ENCODE measurements at regions not wholly inside any gene's neighbourhood (a gene's known extent, or its start where the extent isn't known, plus 50 kb on each side); places are given as distances from the start of the nearest gene placed in this dataset.
A peak's percentile ranks its signal among the peaks of the same experiment; 100 is the strongest.

DNA sequence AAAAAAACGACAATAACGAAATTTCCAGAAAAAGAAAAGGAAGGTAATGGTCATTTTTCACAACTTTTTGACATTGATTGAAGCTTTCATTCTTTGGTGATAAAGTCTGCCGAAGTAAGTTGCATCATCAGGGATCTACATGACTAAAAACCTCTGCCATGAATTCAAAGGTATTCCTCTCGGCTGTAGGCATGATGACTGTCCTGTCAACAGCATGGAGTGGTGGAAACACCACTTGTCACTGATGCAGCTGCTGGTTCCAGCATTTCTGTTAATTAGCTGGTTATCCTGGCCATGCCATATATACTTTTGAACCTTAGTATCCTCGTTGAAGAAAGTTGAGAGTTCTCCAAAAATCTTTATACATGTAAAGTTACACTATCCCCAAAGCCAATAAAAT, 859.0 kb upstream of the ARPP21 start (continued):
- TF ChIP-seq, protein P1, sequence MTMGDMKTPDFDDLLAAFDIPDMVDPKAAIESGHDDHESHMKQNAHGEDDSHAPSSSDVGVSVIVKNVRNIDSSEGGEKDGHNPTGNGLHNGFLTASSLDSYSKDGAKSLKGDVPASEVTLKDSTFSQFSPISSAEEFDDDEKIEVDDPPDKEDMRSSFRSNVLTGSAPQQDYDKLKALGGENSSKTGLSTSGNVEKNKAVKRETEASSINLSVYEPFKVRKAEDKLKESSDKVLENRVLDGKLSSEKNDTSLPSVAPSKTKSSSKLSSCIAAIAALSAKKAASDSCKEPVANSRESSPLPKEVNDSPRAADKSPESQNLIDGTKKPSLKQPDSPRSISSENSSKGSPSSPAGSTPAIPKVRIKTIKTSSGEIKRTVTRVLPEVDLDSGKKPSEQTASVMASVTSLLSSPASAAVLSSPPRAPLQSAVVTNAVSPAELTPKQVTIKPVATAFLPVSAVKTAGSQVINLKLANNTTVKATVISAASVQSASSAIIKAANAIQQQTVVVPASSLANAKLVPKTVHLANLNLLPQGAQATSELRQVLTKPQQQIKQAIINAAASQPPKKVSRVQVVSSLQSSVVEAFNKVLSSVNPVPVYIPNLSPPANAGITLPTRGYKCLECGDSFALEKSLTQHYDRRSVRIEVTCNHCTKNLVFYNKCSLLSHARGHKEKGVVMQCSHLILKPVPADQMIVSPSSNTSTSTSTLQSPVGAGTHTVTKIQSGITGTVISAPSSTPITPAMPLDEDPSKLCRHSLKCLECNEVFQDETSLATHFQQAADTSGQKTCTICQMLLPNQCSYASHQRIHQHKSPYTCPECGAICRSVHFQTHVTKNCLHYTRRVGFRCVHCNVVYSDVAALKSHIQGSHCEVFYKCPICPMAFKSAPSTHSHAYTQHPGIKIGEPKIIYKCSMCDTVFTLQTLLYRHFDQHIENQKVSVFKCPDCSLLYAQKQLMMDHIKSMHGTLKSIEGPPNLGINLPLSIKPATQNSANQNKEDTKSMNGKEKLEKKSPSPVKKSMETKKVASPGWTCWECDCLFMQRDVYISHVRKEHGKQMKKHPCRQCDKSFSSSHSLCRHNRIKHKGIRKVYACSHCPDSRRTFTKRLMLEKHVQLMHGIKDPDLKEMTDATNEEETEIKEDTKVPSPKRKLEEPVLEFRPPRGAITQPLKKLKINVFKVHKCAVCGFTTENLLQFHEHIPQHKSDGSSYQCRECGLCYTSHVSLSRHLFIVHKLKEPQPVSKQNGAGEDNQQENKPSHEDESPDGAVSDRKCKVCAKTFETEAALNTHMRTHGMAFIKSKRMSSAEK (CRISPR knock-in tag; IDR thresholded peaks at IDR 0.05; ENCODE audit: borderline replicate concordance) = no peak
- TF ChIP-seq, protein P2, sequence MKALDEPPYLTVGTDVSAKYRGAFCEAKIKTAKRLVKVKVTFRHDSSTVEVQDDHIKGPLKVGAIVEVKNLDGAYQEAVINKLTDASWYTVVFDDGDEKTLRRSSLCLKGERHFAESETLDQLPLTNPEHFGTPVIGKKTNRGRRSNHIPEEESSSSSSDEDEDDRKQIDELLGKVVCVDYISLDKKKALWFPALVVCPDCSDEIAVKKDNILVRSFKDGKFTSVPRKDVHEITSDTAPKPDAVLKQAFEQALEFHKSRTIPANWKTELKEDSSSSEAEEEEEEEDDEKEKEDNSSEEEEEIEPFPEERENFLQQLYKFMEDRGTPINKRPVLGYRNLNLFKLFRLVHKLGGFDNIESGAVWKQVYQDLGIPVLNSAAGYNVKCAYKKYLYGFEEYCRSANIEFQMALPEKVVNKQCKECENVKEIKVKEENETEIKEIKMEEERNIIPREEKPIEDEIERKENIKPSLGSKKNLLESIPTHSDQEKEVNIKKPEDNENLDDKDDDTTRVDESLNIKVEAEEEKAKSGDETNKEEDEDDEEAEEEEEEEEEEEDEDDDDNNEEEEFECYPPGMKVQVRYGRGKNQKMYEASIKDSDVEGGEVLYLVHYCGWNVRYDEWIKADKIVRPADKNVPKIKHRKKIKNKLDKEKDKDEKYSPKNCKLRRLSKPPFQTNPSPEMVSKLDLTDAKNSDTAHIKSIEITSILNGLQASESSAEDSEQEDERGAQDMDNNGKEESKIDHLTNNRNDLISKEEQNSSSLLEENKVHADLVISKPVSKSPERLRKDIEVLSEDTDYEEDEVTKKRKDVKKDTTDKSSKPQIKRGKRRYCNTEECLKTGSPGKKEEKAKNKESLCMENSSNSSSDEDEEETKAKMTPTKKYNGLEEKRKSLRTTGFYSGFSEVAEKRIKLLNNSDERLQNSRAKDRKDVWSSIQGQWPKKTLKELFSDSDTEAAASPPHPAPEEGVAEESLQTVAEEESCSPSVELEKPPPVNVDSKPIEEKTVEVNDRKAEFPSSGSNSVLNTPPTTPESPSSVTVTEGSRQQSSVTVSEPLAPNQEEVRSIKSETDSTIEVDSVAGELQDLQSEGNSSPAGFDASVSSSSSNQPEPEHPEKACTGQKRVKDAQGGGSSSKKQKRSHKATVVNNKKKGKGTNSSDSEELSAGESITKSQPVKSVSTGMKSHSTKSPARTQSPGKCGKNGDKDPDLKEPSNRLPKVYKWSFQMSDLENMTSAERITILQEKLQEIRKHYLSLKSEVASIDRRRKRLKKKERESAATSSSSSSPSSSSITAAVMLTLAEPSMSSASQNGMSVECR (CRISPR knock-in tag; IDR thresholded peaks at IDR 0.05; ENCODE audit: borderline replicate concordance) = no peak
- TF ChIP-seq, protein P3, sequence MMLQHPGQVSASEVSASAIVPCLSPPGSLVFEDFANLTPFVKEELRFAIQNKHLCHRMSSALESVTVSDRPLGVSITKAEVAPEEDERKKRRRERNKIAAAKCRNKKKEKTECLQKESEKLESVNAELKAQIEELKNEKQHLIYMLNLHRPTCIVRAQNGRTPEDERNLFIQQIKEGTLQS (CRISPR knock-in tag; conservative IDR thresholded peaks at IDR 0.05) = no peak

DNA sequence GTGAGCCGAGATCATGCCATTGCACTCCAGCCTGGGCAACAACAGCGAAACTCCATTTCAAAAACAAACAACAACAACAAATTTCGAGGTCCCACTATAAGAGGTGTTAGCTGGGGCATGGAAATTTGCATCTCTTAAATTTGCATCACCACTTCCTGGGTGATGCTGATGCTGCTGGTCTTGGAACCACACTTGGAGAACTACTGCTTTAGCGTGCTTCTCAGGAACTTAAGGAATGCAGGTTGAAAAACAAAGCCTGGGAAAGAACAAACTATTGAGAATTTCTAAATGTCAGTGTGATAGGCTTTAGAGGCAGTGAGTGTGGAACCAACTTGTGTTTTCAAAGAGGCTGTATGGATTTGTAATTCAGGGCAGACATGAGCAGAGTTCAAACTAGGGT, 858.4 kb upstream of the ARPP21 start:
- no peak overlapping the region for H3K4me3 Mint-ChIP-seq
- no peak for DNase-seq (ENCODE audit: low spot score)
- TF ChIP-seq, protein P4, sequence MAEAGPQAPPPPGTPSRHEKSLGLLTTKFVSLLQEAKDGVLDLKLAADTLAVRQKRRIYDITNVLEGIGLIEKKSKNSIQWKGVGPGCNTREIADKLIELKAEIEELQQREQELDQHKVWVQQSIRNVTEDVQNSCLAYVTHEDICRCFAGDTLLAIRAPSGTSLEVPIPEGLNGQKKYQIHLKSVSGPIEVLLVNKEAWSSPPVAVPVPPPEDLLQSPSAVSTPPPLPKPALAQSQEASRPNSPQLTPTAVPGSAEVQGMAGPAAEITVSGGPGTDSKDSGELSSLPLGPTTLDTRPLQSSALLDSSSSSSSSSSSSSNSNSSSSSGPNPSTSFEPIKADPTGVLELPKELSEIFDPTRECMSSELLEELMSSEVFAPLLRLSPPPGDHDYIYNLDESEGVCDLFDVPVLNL (CRISPR knock-in tag; IDR thresholded peaks at IDR 0.05; ENCODE audit: borderline replicate concordance, low read depth) = no peak
- TF ChIP-seq, protein P5, sequence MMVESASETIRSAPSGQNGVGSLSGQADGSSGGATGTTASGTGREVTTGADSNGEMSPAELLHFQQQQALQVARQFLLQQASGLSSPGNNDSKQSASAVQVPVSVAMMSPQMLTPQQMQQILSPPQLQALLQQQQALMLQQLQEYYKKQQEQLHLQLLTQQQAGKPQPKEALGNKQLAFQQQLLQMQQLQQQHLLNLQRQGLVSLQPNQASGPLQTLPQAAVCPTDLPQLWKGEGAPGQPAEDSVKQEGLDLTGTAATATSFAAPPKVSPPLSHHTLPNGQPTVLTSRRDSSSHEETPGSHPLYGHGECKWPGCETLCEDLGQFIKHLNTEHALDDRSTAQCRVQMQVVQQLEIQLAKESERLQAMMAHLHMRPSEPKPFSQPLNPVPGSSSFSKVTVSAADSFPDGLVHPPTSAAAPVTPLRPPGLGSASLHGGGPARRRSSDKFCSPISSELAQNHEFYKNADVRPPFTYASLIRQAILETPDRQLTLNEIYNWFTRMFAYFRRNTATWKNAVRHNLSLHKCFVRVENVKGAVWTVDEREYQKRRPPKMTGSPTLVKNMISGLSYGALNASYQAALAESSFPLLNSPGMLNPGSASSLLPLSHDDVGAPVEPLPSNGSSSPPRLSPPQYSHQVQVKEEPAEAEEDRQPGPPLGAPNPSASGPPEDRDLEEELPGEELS (CRISPR knock-in tag; IDR thresholded peaks at IDR 0.05) = no peak
- TF ChIP-seq, protein P6, sequence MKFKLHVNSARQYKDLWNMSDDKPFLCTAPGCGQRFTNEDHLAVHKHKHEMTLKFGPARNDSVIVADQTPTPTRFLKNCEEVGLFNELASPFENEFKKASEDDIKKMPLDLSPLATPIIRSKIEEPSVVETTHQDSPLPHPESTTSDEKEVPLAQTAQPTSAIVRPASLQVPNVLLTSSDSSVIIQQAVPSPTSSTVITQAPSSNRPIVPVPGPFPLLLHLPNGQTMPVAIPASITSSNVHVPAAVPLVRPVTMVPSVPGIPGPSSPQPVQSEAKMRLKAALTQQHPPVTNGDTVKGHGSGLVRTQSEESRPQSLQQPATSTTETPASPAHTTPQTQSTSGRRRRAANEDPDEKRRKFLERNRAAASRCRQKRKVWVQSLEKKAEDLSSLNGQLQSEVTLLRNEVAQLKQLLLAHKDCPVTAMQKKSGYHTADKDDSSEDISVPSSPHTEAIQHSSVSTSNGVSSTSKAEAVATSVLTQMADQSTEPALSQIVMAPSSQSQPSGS (CRISPR knock-in tag; IDR thresholded peaks at IDR 0.05; ENCODE audit: borderline replicate concordance, low read depth) = no peak
- TF ChIP-seq, protein P7, sequence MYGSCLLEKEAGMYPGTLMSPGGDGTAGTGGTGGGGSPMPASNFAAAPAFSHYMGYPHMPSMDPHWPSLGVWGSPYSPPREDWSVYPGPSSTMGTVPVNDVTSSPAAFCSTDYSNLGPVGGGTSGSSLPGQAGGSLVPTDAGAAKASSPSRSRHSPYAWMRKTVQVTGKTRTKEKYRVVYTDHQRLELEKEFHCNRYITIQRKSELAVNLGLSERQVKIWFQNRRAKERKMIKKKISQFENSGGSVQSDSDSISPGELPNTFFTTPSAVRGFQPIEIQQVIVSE (CRISPR knock-in tag; IDR thresholded peaks at IDR 0.05; ENCODE audit: borderline replicate concordance) = no peak
- TF ChIP-seq NR2C2 (CRISPR knock-in tag; IDR thresholded peaks at IDR 0.05) (no peak), GABPB1 (CRISPR knock-in tag; IDR thresholded peaks at IDR 0.05) (no peak)
- TF ChIP-seq, protein P8, sequence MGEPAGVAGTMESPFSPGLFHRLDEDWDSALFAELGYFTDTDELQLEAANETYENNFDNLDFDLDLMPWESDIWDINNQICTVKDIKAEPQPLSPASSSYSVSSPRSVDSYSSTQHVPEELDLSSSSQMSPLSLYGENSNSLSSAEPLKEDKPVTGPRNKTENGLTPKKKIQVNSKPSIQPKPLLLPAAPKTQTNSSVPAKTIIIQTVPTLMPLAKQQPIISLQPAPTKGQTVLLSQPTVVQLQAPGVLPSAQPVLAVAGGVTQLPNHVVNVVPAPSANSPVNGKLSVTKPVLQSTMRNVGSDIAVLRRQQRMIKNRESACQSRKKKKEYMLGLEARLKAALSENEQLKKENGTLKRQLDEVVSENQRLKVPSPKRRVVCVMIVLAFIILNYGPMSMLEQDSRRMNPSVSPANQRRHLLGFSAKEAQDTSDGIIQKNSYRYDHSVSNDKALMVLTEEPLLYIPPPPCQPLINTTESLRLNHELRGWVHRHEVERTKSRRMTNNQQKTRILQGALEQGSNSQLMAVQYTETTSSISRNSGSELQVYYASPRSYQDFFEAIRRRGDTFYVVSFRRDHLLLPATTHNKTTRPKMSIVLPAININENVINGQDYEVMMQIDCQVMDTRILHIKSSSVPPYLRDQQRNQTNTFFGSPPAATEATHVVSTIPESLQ (CRISPR knock-in tag; IDR thresholded peaks at IDR 0.05) = no peak
- TF ChIP-seq, protein P9, sequence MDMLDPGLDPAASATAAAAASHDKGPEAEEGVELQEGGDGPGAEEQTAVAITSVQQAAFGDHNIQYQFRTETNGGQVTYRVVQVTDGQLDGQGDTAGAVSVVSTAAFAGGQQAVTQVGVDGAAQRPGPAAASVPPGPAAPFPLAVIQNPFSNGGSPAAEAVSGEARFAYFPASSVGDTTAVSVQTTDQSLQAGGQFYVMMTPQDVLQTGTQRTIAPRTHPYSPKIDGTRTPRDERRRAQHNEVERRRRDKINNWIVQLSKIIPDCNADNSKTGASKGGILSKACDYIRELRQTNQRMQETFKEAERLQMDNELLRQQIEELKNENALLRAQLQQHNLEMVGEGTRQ (CRISPR knock-in tag; IDR thresholded peaks at IDR 0.05) = no peak
- TF ChIP-seq, protein P10, sequence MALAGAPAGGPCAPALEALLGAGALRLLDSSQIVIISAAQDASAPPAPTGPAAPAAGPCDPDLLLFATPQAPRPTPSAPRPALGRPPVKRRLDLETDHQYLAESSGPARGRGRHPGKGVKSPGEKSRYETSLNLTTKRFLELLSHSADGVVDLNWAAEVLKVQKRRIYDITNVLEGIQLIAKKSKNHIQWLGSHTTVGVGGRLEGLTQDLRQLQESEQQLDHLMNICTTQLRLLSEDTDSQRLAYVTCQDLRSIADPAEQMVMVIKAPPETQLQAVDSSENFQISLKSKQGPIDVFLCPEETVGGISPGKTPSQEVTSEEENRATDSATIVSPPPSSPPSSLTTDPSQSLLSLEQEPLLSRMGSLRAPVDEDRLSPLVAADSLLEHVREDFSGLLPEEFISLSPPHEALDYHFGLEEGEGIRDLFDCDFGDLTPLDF (CRISPR knock-in tag; IDR thresholded peaks at IDR 0.05) = no peak

More for the DNA sequence above, 858.4 kb upstream of the ARPP21 start:
- POLR2A ChIA-PET = no interaction called here
- peaks cover 16% of the 10 kb centered on the region for H3K4me1 Mint-ChIP-seq
- H3K9me3 Mint-ChIP-seq = no peaks in the 10 kb centered on the region
- peak; percentile 65 for ATAC-seq
- CTCF ChIA-PET = no interaction called here
- peak overlapping the region; percentile 81 for H3K27ac Mint-ChIP-seq
- H3K27me3 Mint-ChIP-seq (ENCODE audit: low read depth) = no peaks in the 10 kb centered on the region
- no peaks in the 10 kb centered on the region for H3K36me3 Mint-ChIP-seq

All from WTC11 (cell line).